Retinal pigment epithelial cell (primary cell): ENCODE measurements at regions not wholly inside any gene's neighbourhood (a gene's known extent, or its start where the extent isn't known, plus 50 kb on each side); places are given as distances from the start of the nearest gene placed in this dataset.

Experiments
- DNase-seq: peaks from one replicate; pipeline ENCODE4 v3.0.0-alpha.2; 2010; ENCODE audit warnings: low read depth
- H3K4me3 ChIP-seq: 2 replicates; pipeline ENCODE4 v1.5.1; 2011; ENCODE audit warnings: mild to moderate bottlenecking, low read length, control low read depth, moderate library complexity
- CTCF ChIP-seq: conservative IDR thresholded peaks from 2 replicates; pipeline ENCODE4 v1.5.1; 2011; ENCODE audit warnings: low read depth, low read length, control low read depth, inconsistent platforms

GRCh38 chr11:27968461-27968860 lies 139.5 kb downstream of the KIF18A start:
- no peak overlapping the region for H3K4me3 ChIP-seq
- TF ChIP-seq CTCF: no peak
- DNase-seq: no peak

- TF ChIP-seq CTCF: no peak
- no peak overlapping the region for H3K4me3 ChIP-seq
- DNase-seq: no peak
These were observed 142.4 kb downstream of the KIF18A start for GRCh38 chr11:27965559-27965958.

GRCh38 chr11:27963370-27963769 lies 144.6 kb downstream of the KIF18A start:
- H3K4me3 ChIP-seq: no peak overlapping the region
- TF ChIP-seq CTCF: no peak
- DNase-seq: no peak

- DNase-seq: no peak
- H3K4me3 ChIP-seq: no peak overlapping the region
- TF ChIP-seq CTCF: no peak
These were observed 157.8 kb downstream of the KIF18A start for GRCh38 chr11:27949951-27950738.

GRCh38 chr11:27945348-27945747 lies 162.6 kb downstream of the KIF18A start:
- no peak overlapping the region for H3K4me3 ChIP-seq
- TF ChIP-seq CTCF: no peak
- DNase-seq: no peak

- no peak overlapping the region for H3K4me3 ChIP-seq
- no peak for DNase-seq
- no peak for TF ChIP-seq CTCF
These were observed 169.9 kb downstream of the KIF18A start for GRCh38 chr11:27938011-27938410.

- H3K4me3 ChIP-seq: no peak overlapping the region
- peak; percentile 90 for DNase-seq
- TF ChIP-seq CTCF: no peak
These were observed 173.2 kb downstream of the KIF18A start for GRCh38 chr11:27934830-27935145.
